ENCODE measurements at regions not wholly inside any gene's neighbourhood (a gene's known extent, or its start where the extent isn't known, plus 50 kb on each side); places are given as distances from the start of the nearest gene placed in this dataset.

DNA sequence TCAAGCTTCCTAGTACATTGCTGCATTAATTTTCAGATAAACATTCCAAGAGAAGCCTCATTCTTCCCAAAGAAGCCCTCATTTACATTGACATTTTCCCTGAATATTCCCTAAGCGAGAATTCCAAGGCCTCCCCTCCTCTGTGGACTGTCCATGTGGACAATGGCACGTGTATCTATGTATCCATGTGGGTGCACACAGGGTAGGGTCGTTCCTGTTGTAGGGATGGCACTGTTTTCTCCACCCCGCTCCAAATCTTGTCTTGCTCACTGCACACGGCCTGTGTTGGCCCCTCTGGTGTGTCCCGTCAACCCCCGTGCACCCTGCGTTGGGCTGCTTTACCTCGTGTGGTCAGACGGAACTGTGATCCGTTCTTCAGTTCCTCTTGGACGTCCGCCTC, 104.7 kb upstream of the IRX2 start:
- Histone ChIP-seq H3K27me3 (ENCODE audit: control insufficient read depth, insufficient read depth, low read length) (no peaks in the 10 kb centered on the region), H2AFZ (ENCODE audit: low read length) (no peak overlapping the region), H3K4me2 (ENCODE audit: extremely low read depth, insufficient read depth, low read length) (no peak overlapping the region), H3K36me3 (ENCODE audit: control insufficient read depth, insufficient read depth, low read length) (no peaks in the 10 kb centered on the region), H3K27ac (ENCODE audit: insufficient read depth, low read length) (no peak overlapping the region), H3K4me3 (replicated peaks in 1 of 4; ENCODE audit: control extremely low read depth in 1 of 4, insufficient read depth in 1 of 4, low read depth in 3 of 4, low read length in 4 of 4) (no peak overlapping the region), H3K79me2 (ENCODE audit: control insufficient read depth, insufficient read depth, low read length) (no peaks in the 10 kb centered on the region), H4K20me1 (ENCODE audit: control insufficient read depth, extremely low read depth, insufficient read depth, low read length) (no peaks in the 10 kb centered on the region), H3K9ac (ENCODE audit: insufficient read depth, low read length) (no peak overlapping the region), H3K4me1 (ENCODE audit: control insufficient read depth, extremely low read depth, insufficient read depth, low read length) (no peaks in the 10 kb centered on the region), H3K9me3 (ENCODE audit: control insufficient read depth, insufficient read depth, low read depth, low read length) (no peaks in the 10 kb centered on the region)
- no peak for DNase-seq (ENCODE audit: low read depth in 2 of 2)
- TF ChIP-seq EZH2 (IDR thresholded peaks at IDR 0.05; ENCODE audit: low read length, missing control alignments) (no peak), CTCF (conservative IDR thresholded peaks at IDR 0.05 in 1 of 2, IDR thresholded peaks at IDR 0.05 in 1 of 2; ENCODE audit: low read depth in 1 of 2, low read length in 2 of 2) (no peak)

DNA sequence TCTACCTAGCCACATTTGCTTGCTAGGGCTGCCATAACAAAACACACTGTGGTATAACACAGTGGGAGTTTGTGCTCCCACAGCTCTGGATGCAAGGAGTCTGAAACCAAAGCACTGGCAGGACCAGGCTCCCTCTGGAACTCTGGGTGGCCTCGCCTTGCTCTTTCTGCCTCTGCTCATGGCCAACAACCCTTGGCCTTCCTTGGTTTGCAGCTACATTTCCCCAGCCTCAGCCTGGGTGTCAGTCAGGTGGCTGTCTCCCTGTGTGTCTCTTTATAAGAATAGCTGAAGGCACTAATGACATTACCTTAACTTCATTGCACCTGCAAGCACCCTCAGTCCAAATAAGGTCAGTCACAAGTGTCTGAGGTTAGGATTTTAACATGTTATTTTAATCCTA, 101.0 kb upstream of the IRX2 start:
- Histone ChIP-seq H3K9me3 (ENCODE audit: control insufficient read depth, insufficient read depth, low read depth, low read length) (no peaks in the 10 kb centered on the region), H3K4me3 (replicated peaks in 1 of 4; ENCODE audit: control extremely low read depth in 1 of 4, insufficient read depth in 1 of 4, low read depth in 3 of 4, low read length in 4 of 4) (no peak overlapping the region), H3K4me2 (ENCODE audit: extremely low read depth, insufficient read depth, low read length) (no peak overlapping the region), H3K36me3 (ENCODE audit: control insufficient read depth, insufficient read depth, low read length) (no peaks in the 10 kb centered on the region), H2AFZ (ENCODE audit: low read length) (no peak overlapping the region), H3K27me3 (ENCODE audit: control insufficient read depth, insufficient read depth, low read length) (no peaks in the 10 kb centered on the region), H3K79me2 (ENCODE audit: control insufficient read depth, insufficient read depth, low read length) (no peaks in the 10 kb centered on the region), H4K20me1 (ENCODE audit: control insufficient read depth, extremely low read depth, insufficient read depth, low read length) (no peaks in the 10 kb centered on the region), H3K27ac (ENCODE audit: insufficient read depth, low read length) (no peak overlapping the region), H3K9ac (ENCODE audit: insufficient read depth, low read length) (no peak overlapping the region), H3K4me1 (ENCODE audit: control insufficient read depth, extremely low read depth, insufficient read depth, low read length) (no peaks in the 10 kb centered on the region)
- TF ChIP-seq CTCF (conservative IDR thresholded peaks at IDR 0.05 in 1 of 2, IDR thresholded peaks at IDR 0.05 in 1 of 2; ENCODE audit: low read depth in 1 of 2, low read length in 2 of 2), result no peak
- TF ChIP-seq EZH2 (IDR thresholded peaks at IDR 0.05; ENCODE audit: low read length, missing control alignments), result no peak
- no peak for DNase-seq (ENCODE audit: low read depth in 2 of 2)

GRCh38 chr5:2851895-2852294, 100.4 kb upstream of the IRX2 start:
- H3K27me3 ChIP-seq (ENCODE audit: control insufficient read depth, insufficient read depth, low read length), result no peaks in the 10 kb centered on the region
- no peaks in the 10 kb centered on the region for H4K20me1 ChIP-seq (ENCODE audit: control insufficient read depth, extremely low read depth, insufficient read depth, low read length)
- H3K9ac ChIP-seq (ENCODE audit: insufficient read depth, low read length), result no peak overlapping the region
- H3K36me3 ChIP-seq (ENCODE audit: control insufficient read depth, insufficient read depth, low read length), result no peaks in the 10 kb centered on the region
- H2AFZ ChIP-seq (ENCODE audit: low read length), result no peak overlapping the region
- no peak overlapping the region for H3K4me2 ChIP-seq (ENCODE audit: extremely low read depth, insufficient read depth, low read length)
- H3K27ac ChIP-seq (ENCODE audit: insufficient read depth, low read length), result no peak overlapping the region
- no peak overlapping the region for H3K4me3 ChIP-seq (replicated peaks in 1 of 4; ENCODE audit: control extremely low read depth in 1 of 4, insufficient read depth in 1 of 4, low read depth in 3 of 4, low read length in 4 of 4)
- DNase-seq (ENCODE audit: low read depth in 2 of 2), result no peak
- H3K4me1 ChIP-seq (ENCODE audit: control insufficient read depth, extremely low read depth, insufficient read depth, low read length), result no peaks in the 10 kb centered on the region
- TF ChIP-seq CTCF (conservative IDR thresholded peaks at IDR 0.05 in 1 of 2, IDR thresholded peaks at IDR 0.05 in 1 of 2; ENCODE audit: low read depth in 1 of 2, low read length in 2 of 2), result no peak
- no peak for TF ChIP-seq EZH2 (IDR thresholded peaks at IDR 0.05; ENCODE audit: low read length, missing control alignments)
- H3K79me2 ChIP-seq (ENCODE audit: control insufficient read depth, insufficient read depth, low read length), result no peaks in the 10 kb centered on the region
- H3K9me3 ChIP-seq (ENCODE audit: control insufficient read depth, insufficient read depth, low read depth, low read length), result no peaks in the 10 kb centered on the region
